BE2C (cell line): ENCODE measurements at regions not wholly inside any gene's neighbourhood (a gene's known extent, or its start where the extent isn't known, plus 50 kb on each side); places are given as distances from the start of the nearest gene placed in this dataset.

Experiments used
- DNase-seq: peaks from one replicate; pipeline ENCODE4 v3.0.0-alpha.2; 2020
- H3K27me3 ChIP-seq: fragments of 250-450 bp; sonication (Bioruptor Pico); 2 replicates; pipeline ENCODE4 v1.5.1; 2020; ENCODE audit warnings: mild to moderate bottlenecking
- H3K36me3 ChIP-seq: fragments of 250-450 bp; sonication (Bioruptor Pico); 2 replicates; pipeline ENCODE4 v1.5.1; 2020; ENCODE audit warnings: mild to moderate bottlenecking
- H3K4me1 ChIP-seq: fragments of 250-450 bp; sonication (Bioruptor Pico); 2 replicates; pipeline ENCODE4 v1.5.1; 2020
- H3K4me3 ChIP-seq: 2 replicates; pipeline ENCODE4 v1.5.1; 2011; ENCODE audit warnings: low read depth, low read length
- H3K9me3 ChIP-seq: fragments of 250-450 bp; sonication (Bioruptor Pico); 2 replicates; pipeline ENCODE4 v1.5.1; 2020
- CTCF ChIP-seq: IDR thresholded peaks from 2 replicates; pipeline ENCODE4 v1.5.1; 2012; ENCODE audit warnings: mild to moderate bottlenecking, low read depth, low read length

GRCh38 chr20:21840991-21841390 lies 135.5 kb downstream of the PAX1 start:
- Histone ChIP-seq H3K4me1 (no peaks in the 10 kb centered on the region), H3K36me3 (no peaks in the 10 kb centered on the region), H3K27me3 (no peaks in the 10 kb centered on the region), H3K4me3 (no peak overlapping the region), H3K9me3 (no peaks in the 10 kb centered on the region)
- no peak for TF ChIP-seq CTCF
- no peak for DNase-seq

- Histone ChIP-seq H3K9me3 (no peaks in the 10 kb centered on the region), H3K4me3 (no peak overlapping the region), H3K27me3 (no peaks in the 10 kb centered on the region), H3K36me3 (no peaks in the 10 kb centered on the region), H3K4me1 (no peaks in the 10 kb centered on the region)
- DNase-seq = no peak
- no peak for TF ChIP-seq CTCF
Observed at GRCh38 chr20:21839982-21840381, 134.5 kb downstream of the PAX1 start.

- H3K4me1 ChIP-seq = no peaks in the 10 kb centered on the region
- no peaks in the 10 kb centered on the region for H3K27me3 ChIP-seq
- H3K36me3 ChIP-seq = no peaks in the 10 kb centered on the region
- no peaks in the 10 kb centered on the region for H3K9me3 ChIP-seq
- no peak for DNase-seq
- no peak for TF ChIP-seq CTCF
- no peak overlapping the region for H3K4me3 ChIP-seq
Observed at GRCh38 chr20:21836346-21836745, 130.9 kb downstream of the PAX1 start.

- no peaks in the 10 kb centered on the region for H3K4me1 ChIP-seq
- no peaks in the 10 kb centered on the region for H3K9me3 ChIP-seq
- TF ChIP-seq CTCF = no peak
- DNase-seq = no peak
- H3K27me3 ChIP-seq = no peaks in the 10 kb centered on the region
- H3K36me3 ChIP-seq = no peaks in the 10 kb centered on the region
- no peak overlapping the region for H3K4me3 ChIP-seq
Observed at GRCh38 chr20:21835042-21835441, 129.6 kb downstream of the PAX1 start.

GRCh38 chr20:21832442-21833385 lies 127.2 kb downstream of the PAX1 start:
- H3K4me1 ChIP-seq = no peaks in the 10 kb centered on the region
- DNase-seq = no peak
- H3K27me3 ChIP-seq = no peaks in the 10 kb centered on the region
- no peak for TF ChIP-seq CTCF
- H3K4me3 ChIP-seq = no peak overlapping the region
- H3K9me3 ChIP-seq = no peaks in the 10 kb centered on the region
- no peaks in the 10 kb centered on the region for H3K36me3 ChIP-seq

- TF ChIP-seq CTCF = no peak
- H3K4me3 ChIP-seq = no peak overlapping the region
- H3K36me3 ChIP-seq = no peaks in the 10 kb centered on the region
- DNase-seq = no peak
- no peaks in the 10 kb centered on the region for H3K9me3 ChIP-seq
- no peaks in the 10 kb centered on the region for H3K4me1 ChIP-seq
- H3K27me3 ChIP-seq = no peaks in the 10 kb centered on the region
Observed at GRCh38 chr20:21826976-21827375, 121.5 kb downstream of the PAX1 start.
